ENCODE measurements at regions not wholly inside any gene's neighbourhood (a gene's known extent, or its start where the extent isn't known, plus 50 kb on each side); places are given as distances from the start of the nearest gene placed in this dataset.

- TF ChIP-seq, protein P1, sequence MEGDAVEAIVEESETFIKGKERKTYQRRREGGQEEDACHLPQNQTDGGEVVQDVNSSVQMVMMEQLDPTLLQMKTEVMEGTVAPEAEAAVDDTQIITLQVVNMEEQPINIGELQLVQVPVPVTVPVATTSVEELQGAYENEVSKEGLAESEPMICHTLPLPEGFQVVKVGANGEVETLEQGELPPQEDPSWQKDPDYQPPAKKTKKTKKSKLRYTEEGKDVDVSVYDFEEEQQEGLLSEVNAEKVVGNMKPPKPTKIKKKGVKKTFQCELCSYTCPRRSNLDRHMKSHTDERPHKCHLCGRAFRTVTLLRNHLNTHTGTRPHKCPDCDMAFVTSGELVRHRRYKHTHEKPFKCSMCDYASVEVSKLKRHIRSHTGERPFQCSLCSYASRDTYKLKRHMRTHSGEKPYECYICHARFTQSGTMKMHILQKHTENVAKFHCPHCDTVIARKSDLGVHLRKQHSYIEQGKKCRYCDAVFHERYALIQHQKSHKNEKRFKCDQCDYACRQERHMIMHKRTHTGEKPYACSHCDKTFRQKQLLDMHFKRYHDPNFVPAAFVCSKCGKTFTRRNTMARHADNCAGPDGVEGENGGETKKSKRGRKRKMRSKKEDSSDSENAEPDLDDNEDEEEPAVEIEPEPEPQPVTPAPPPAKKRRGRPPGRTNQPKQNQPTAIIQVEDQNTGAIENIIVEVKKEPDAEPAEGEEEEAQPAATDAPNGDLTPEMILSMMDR (conservative IDR thresholded peaks at IDR 0.05) = no peak
- peak overlapping the region; percentile 64 for H3K27ac ChIP-seq
Observed at GRCh38 chr12:3973269-3973884, 100.2 kb upstream of the PARP11 start.

GRCh38 chr12:3972576-3972975 is 99.4 kb upstream of the PARP11 start:
- TF ChIP-seq, protein P1 (conservative IDR thresholded peaks at IDR 0.05) = no peak
- H3K27ac ChIP-seq = no peak overlapping the region

DNA sequence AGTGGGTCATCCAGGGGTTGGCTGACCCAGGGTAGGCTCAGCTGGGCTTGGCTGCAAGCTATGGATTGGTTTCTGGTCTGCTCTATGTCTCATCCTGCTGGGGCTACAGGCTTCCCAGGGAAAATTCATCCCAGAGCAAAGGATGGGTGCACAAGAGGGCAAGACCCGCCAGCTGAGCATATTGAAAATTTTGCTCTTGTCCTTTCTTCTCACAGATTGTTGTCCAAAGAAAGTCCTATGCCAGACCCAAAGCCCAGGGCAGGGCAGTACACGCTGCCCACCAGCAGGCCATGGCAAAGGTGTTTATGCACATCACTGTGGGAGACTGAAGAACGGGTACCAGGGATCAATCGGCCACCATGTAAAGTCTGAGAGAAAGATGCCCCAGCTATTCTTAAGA is 95.3 kb upstream of the PARP11 start:
- H3K27ac ChIP-seq = no peak overlapping the region
- TF ChIP-seq, protein P1 (conservative IDR thresholded peaks at IDR 0.05) = no peak

DNA sequence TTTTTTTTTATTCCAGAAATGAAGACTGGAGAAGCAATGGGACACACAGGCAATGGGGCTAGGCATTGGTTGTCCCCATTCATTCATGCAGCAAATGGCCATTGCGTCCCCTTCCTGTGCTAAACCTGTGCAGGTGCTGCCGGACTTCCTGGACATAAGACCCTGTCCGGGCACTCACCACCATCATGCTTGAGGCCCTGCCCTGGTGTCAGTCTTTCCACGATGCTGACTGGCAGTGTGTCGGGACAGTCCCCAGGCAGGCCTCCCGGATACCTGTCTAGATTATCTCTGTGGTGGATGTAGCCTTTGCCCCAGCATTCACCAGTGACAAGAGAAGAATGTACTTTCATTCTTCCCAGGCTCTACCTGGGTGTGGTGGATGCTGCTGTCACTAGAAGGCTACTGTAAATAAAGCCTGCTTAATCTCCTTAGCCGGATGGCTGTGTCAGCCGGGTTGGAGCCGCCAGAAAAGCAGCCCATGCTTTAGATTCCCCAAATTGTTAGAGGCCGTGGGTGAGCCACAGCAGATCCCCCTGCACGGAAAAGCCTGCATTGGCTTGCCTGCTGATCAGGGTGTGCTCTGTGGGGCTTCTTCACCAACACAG is 94.5 kb upstream of the PARP11 start:
- TF ChIP-seq, protein P1 (conservative IDR thresholded peaks at IDR 0.05) = no peak
- no peak overlapping the region for H3K27ac ChIP-seq

DNA sequence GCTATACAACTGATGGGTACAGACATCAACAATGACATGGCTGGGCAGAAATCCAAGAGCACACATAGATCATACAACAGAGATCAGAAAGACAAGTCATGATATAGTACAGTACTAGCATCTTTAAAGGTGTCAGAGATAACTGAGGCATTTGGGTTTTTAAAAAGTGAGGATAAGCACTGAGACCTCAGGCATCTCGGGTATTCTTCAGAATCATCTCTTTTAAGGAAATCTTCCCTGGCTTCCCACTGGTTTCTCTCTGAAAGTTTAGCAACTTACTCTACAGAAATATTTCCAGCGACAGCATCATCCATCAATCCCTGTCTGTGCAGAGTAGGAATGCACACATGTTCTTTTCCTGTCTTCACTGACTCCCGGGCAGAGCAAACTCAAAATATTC is 93.2 kb upstream of the PARP11 start:
- H3K27ac ChIP-seq = no peak overlapping the region
- TF ChIP-seq, protein P1 (conservative IDR thresholded peaks at IDR 0.05) = no peak

GRCh38 chr12:3965046-3965445 is 91.8 kb upstream of the PARP11 start:
- TF ChIP-seq, protein P1 (conservative IDR thresholded peaks at IDR 0.05) = no peak
- H3K27ac ChIP-seq = no peak overlapping the region

- TF ChIP-seq, protein P1 (conservative IDR thresholded peaks at IDR 0.05) = no peak; the same call in 1 of the 2 replicates
- H3K27ac ChIP-seq = no peak overlapping the region
Observed at GRCh38 chr12:3964439-3964838, 91.2 kb upstream of the PARP11 start.
